GM08714 (cell line): ENCODE measurements at regions not wholly inside any gene's neighbourhood (a gene's known extent, or its start where the extent isn't known, plus 50 kb on each side); places are given as distances from the start of the nearest gene placed in this dataset.

Experiments
- H3K4me3 ChIP-seq: fragments of 200-500 bp; sonication (Bioruptor generic); 2 replicates; pipeline ENCODE4 v1.5.1; 2014; ENCODE audit warnings: mild to moderate bottlenecking, low read length, inconsistent platforms
- ZNF274 ChIP-seq: IDR thresholded peaks from 2 replicates; pipeline ENCODE4 v1.6.1; 2012; ENCODE audit warnings: mild to moderate bottlenecking, low read depth, low read length

DNA sequence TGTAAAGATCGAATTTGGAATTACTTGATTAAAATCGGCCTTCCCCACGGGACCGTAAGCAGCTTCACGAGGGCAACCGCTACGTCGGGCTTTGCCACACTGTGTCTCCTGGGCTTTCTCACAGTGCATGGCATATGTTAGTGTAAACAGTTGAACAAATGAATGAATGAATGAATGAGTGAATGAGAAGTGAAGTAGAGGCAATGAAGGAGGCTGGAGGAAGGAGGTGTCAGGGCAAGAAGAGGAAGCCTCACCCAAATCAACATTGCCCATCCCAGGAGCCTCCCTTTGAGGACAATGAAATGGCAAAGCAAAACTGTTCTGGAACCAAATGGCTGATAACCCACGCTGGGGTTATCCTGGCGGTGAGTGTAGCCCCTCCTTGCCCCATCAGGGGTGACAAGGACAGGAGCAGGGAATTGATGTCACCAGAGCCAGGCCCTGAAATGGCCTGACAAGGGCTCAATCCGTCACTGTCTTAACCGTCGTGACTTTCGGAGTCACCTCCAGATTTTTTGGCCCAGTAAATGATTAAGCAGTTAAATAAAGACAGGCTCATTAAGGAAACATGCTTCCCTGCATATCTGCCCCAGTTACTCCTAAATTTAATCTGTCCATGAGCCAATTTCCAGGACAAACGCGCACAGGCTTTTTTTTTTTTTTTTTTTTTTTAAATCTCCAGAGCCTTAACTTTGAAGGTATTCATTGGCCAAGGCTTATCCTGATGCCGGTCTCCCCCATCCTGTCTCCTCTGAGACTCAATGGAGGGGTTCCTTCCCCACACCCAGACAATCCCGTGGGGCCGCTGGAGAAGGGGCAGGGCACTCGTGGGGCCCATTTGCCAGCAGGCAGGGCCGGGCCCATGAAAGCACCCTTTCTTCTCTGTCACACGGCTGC, 88.4 kb upstream of the BOD1 start:
- TF ChIP-seq ZNF274: no peak
- no peak overlapping the region for H3K4me3 ChIP-seq

DNA sequence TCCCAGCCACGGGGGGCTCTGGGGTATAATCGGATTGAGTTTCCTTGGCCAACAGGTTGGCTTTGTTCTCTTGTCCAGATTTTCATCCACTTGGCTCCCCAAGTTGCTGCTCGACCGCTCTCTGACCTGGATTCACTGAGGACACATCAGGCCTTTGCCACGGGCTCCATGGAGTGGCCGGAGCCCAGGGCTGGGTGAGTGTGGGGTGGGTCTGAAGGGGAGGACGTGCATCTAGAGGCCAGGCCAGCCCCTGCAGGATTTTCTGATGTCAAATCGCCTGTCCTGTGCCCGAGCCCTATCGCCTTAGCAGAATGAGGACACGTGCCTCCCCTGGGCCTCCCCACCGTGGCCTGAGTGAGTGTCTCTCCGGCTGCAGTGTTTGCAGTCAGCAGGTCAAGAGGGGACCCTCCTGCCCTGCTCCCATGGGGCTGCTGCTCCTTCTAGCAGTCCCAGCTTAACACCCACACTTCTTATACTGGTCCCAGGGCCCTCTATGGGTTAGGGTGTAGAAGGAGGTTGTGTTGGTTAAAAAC, 89.1 kb upstream of the BOD1 start:
- no peak for TF ChIP-seq ZNF274
- H3K4me3 ChIP-seq: no peak overlapping the region

DNA sequence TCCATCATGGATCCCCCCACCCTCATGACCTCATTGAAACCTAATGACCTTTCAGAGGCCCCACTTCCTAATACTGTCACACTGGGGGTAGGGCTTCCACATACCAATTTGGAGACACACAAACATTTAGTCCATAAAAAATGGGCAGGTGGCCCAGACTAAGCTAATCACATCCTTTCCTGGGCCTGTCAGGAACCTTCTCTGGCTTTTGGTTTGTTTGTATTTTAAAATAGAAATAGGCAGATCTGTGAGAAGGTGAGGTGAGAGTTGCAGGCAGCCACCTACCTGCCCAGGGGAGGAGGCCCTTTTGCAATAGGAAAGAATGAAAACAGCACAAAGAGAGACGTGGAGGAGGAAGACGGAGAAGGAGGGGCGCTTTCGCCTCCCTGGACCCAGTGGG, 90.2 kb upstream of the BOD1 start:
- no peak overlapping the region for H3K4me3 ChIP-seq
- no peak for TF ChIP-seq ZNF274

DNA sequence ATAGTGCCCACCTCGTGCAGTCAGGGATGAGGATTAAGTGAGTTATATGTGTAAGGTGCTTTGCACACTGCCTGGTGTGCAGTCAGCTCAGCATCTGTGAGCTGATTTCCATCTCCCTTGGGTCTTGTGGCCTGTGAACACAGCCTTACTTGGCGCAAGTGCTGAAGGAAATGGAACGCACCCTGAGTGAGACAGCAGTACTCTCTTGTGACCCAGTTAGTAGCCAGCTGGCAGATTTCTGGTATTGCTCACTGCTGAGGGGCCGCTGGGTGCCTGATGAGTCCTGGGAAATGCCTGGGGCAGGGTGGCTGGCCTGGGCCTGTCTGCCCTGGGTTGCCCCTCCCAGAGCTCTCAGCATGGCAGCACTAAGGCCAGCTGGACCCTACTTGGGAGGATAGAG, 90.9 kb upstream of the BOD1 start:
- TF ChIP-seq ZNF274: no peak
- no peak overlapping the region for H3K4me3 ChIP-seq

DNA sequence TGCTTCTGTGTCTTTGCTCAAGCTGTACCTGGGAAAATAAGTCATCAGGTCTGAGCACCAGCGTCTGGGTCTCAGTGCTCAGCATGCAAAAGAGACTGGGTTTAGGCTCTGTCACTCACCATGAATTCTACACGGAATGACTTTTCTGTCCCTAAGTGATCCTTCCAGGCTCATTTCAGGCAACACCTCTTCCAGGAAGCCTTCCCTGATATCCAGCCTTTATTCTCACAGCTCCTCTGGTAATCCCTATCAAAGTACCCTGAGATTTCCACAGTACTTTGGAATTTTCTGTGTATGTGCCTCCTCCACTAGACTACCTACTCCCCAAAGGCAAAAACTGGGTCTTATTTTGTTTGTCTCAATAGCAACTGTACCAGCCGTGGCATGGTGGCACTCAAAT, 92.7 kb upstream of the BOD1 start:
- no peak overlapping the region for H3K4me3 ChIP-seq
- no peak for TF ChIP-seq ZNF274

DNA sequence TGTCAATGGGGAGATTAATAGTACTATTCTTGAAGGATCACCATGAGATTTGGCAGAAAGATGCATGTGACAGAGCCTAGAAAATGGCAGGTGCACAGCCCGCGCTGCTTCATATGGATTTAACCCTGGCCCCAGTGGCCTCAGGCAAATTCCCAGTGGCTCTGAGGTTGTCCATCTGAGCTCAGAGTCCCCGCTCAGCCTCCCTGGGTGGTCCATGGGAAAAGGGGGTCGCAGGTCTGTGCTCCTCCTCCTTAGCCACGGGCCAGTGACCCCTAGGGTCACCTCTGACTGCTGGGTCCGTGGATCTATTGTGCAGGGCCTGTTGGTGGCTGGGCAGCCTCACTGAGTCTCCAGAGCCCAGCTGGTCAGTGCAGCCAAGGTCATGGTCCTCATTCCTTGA, 93.3 kb upstream of the BOD1 start:
- no peak overlapping the region for H3K4me3 ChIP-seq
- no peak for TF ChIP-seq ZNF274

DNA sequence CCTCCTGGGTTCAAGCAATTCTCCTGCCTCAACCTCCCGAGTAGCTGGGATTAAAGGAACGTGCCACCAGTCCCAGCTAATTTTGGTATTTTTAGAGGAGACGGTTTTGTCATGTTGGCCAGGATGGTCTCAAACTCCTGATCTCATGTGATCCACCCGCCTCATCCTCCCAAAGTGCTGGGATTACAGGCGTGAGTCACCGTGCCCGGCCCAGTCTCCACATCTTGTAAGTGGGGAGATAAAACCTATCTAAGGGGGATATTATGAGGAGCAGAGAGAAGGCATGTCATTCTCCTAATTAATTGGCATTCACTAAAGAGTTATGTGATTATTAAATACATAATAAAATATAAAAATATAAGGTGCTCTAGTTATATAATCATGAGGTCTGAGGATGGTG, 94.1 kb upstream of the BOD1 start:
- H3K4me3 ChIP-seq: no peak overlapping the region
- TF ChIP-seq ZNF274: no peak

DNA sequence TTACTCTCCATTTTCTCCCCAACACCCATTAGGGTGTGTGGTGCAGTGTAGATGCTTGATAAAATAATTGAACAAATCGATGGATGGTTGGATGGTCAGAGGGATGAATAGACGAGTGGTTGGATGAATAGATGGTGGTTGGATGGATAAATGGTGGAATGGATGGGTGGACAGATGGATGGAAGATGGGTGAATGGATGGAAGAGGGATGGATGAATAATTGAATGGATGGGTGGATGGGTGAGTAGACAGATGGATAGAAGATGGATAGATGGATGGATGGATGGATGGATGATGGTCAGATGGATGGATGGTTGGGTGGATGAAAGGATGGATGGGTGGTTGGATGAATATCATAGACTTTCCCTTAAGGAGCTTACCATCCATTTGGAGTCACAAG, 95.0 kb upstream of the BOD1 start:
- no peak overlapping the region for H3K4me3 ChIP-seq
- no peak for TF ChIP-seq ZNF274

DNA sequence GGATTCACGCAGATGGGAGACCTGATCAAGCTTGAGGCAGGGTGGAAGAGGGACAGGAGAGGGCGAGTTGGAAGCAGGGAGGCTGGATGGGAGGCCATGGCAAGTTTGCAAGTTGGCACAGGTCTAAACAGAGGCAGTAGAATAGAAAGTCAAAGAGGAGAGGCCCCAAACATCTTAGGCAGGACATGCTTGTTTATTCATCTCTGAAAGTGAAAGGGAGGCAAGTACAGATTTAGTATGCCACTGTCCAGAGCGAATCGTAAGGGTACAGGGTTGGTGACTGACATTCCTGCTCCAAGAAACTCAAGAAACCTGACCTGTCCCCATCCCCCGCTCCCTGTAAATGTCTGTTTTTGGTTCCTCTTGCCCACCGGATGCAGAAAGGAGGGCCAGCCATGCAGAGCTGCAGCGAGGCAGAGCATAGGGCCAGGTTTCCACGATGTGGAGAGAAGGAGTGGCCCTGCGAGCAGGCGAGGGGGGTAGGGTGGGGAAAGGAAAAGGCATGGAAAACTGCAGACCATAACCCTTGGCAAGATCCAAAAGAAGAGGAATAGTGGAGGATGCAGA, 96.2 kb upstream of the BOD1 start:
- no peak overlapping the region for H3K4me3 ChIP-seq
- TF ChIP-seq ZNF274: no peak

DNA sequence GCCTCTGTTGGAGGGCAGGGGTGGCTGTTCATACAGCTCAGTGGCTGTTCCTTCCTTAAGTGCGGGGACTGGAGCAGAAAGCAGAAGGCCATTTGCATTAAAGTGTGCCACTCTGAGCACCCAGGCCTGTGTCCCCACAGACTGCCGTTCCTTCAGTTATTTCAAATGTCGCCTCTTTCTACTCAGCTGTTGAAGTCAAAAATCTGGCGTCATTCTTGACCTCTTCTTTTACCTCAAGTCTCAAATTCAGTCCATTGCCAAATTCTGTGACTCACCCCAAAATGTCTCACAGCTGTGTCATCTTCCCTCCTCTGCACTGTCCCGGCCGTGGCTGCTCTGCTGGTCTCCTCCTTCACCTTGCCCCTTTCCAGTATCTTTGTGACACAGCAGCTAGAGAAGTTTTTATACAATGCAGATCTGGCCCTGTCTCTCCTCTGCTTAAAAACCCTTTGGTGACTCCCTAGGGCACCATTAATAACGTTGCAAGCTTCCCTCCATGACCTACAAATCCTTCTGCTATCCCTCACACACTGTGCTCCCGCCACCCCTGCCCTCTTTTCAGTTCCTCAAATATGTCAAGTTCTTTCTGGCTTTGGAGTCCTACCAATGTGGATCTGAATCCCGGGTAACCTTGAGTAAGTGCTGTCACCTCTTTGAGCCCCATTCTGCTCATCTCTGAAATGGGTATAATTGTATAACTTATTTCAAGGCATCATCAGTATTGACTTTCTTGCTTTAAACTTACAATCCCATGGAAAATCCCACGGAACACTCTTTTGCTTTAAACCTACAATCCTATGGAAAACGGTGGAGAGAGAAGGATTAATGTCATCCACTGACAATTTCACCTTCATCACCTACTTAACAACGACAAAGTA, 98.3 kb upstream of the BOD1 start:
- TF ChIP-seq ZNF274: no peak
- H3K4me3 ChIP-seq: no peak overlapping the region

DNA sequence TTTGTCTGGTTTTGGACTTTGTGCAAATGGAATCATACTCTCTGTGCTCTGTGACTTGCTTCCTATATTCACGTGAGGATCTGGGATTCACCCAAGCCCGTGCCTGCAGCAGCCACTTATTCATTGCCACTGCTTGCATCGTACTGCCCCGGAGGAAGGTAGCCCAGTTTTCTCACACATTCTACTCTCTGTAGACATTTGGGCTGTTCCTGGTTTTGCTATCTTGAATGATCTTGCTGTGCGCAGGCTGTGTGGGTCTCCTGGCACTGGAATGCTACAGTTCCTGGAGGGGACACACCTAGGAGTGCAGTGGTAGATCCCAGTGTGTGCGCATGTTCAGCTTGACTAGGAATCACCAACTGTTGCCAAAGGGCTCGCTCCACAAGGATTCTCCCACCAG, 99.2 kb upstream of the BOD1 start:
- no peak overlapping the region for H3K4me3 ChIP-seq

DNA sequence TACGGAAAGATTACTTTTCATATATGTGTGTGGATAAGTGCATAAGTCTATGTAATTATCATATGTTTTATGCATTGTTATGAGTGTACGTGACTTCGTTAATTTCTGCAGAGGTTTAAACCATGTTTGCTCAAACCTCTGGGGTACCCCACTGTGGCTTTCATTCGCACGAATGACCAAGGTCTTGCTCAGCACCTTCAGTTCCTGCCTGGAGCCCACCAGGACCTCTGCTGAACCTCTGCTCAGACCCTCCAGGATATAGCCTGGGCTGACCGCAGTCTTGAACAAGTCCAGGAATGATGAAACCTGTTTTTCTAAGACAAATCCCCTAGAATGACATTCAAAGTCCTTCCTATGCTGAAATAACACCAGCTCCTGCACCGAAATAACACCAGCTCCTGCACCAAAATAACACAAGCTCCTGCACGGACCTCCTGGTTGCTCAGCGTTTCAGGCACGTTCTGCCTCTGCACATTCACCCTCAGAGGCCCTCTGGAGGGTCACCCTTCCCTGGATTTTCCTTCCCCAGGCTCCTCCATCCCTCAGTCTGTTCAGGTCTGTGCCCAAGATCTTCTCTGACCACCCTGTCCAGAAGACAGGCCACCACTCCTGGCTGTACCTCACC, 99.7 kb upstream of the BOD1 start:
- H3K4me3 ChIP-seq: no peak overlapping the region
- TF ChIP-seq ZNF274: no peak

More for the DNA sequence above, 99.2 kb upstream of the BOD1 start:
- TF ChIP-seq ZNF274: no peak

DNA sequence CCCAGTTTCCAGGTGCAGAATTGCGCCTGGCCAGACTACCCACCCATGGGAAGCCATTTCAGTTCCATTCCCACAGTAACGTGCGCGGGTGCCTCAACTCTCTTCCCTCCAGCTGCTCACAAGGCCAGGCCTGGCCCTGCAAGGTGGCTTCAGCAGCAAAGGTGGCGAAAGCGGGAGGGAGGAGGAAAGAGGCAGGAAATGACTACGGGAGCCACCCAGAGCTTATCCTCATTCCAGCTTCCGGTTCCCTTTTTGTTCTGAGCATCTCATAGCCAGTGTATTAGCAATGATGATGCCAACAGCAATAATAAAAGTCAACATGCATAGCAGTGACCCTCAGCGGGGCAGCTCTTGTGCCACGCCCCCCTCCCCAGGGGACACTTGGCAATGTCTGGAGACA, 101.5 kb upstream of the BOD1 start:
- H3K4me3 ChIP-seq: no peak overlapping the region
- TF ChIP-seq ZNF274: no peak

DNA sequence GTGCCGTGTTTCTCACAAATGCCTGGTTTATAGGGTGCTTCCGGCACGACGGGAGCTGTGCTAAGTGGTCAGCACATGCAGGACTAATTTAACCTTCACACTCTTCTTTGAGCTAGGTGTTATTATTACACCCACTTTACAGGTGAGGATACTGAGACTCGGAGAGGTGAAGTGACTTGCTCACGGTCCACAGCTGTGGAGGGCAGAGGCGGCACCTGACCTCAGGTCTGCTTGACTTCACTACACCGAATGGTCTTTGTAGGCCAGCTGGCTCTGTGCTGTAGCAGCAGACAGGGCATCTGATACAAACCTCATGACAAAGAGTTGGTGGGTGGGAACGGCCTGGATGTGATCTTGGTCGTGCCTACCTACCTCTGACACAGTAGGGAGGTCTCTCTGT, 102.0 kb upstream of the BOD1 start:
- no peak overlapping the region for H3K4me3 ChIP-seq
- TF ChIP-seq ZNF274: no peak
